ENCODE measurements at regions not wholly inside any gene's neighbourhood (a gene's known extent, or its start where the extent isn't known, plus 50 kb on each side); places are given as distances from the start of the nearest gene placed in this dataset.

DNA sequence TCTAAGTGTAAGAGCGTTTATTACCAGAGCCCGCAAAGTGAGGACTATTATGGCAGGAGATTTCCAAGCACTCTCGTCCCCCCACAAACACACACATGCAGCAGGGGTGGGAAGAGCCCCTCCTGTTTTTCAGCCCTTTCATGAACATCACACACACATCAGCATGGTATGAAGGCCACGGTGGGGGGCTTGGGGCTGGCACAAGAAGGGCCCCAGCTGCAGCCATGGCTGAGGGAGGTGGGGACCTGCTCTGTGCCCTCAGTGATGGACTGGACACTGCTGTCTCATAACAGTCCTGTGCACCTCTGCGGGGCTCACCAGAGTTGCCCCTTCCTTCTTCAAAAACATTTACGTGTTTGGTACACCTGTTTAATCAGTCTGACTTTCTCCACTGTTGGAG lies 650.7 kb downstream of the BRD1 start:
- no peak for DNase-seq (ENCODE audit: low read depth)

DNA sequence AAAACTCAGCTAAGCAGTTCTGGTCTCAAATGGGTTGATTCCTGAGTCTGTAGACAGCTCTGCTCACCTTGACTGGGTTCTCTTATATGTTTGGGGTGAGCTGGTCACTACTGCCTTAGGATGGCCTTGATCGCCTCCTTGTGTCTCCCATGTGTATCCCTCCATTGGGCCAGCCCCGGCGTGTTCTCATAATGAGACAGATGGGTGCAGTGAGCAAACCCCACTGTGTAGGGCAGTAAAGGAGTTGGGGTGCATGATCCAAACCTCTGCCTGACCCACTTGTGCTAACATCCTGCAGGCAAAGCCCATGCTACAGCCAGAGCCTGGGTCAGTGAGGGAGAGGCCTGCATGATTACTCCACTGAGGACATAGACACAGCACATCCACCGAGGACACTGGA lies 657.6 kb downstream of the BRD1 start:
- DNase-seq (ENCODE audit: low read depth): no peak

DNA sequence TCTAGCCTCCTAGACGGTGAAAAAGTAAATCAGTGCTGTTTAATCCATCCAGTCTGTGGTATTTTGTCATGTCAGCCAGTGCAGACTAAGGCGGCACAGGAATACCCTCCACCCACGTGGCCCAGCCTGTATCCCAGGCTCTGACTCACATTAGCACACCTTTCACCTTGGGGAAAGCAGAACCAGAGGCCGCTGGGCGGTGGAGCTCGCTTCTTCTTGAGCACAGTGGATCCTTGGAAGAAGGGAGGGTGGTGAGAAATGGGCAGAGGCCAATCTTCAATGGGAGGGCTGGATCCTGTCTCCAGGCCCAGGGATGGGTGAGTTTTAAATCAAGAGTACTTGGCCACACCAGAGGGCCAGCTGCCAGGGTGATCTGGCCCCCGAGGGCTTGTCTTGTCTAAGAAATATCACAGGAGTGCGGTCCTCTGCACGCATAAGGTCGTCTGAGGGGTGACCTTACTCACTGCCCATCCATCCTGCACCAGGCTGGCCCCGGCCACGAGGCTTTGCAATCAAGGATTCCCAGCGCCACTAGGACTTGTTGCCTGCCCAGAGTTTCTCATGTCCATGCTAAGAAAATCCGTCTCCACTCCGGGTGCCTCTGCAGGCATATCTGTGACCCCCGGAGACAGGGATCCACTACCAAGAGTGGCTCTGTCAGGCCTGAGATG lies 658.5 kb downstream of the BRD1 start:
- DNase-seq (ENCODE audit: low read depth): no peak

DNA sequence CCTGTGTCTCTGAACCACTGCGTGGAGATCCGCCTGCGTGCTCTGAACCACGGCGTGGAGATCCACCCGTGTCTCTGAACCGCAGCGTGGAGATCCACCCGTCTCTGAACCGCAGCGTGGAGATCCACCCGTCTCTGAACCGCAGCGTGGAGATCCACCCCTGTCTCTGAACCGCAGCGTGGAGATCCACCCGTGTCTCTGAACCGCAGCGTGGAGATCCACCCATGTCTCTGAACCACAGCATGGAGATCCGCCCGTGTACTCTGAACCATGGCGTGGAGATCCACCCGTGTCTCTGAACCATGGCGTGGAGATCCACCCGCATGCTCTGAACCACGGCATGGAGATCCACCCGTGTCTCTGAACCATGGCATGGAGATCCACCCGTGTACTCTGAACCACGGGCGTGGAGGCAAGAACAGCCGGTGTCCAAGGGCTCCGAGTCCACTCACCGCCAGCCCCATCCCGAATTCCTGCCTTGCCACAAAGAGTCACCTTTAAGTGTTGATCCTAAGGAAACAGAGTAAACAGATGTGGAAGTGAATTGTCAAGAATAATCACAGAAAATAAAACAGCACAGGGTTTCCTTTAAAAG lies 659.4 kb downstream of the BRD1 start:
- DNase-seq (ENCODE audit: low read depth): no peak

DNA sequence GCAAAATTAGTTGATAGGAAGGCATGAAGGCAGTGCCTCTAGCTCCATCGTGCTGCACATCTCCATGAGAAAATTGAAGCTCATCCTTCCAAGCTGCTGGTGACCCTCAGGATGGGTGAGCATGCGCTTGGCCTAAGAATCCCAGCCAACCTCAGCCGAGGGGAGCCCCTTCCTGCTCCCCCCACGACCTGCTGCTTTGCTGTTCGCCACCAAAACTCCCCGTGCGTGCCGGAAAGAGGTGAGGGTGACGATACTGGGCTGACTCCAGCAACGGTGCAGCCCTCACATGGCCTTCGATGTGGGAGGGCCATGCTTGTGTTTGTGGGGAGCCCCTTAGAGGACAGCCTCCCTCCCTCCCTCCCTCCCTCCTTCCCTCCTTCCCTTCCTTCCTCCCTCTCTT lies 660.9 kb downstream of the BRD1 start:
- DNase-seq (ENCODE audit: low read depth): no peak

DNA sequence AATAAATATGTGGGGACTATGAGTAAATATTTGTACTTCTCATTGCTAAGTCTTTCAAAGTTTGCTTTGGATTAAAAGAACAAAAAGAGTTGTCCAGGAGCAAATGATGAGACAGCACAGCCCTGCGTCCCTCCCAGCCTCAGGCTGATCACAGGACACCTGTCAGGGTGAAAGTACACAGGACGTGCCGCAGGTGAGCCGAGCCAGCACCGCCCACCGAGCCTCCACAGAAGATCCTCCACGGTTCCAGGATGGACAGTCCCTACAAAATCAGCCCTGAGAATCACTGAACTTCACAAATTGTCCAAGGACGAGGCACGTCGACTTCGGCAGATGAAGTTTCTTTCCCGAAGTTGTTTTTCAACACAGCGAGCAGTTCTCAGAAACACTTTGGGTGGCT lies 661.5 kb downstream of the BRD1 start:
- DNase-seq (ENCODE audit: low read depth): no peak

DNA sequence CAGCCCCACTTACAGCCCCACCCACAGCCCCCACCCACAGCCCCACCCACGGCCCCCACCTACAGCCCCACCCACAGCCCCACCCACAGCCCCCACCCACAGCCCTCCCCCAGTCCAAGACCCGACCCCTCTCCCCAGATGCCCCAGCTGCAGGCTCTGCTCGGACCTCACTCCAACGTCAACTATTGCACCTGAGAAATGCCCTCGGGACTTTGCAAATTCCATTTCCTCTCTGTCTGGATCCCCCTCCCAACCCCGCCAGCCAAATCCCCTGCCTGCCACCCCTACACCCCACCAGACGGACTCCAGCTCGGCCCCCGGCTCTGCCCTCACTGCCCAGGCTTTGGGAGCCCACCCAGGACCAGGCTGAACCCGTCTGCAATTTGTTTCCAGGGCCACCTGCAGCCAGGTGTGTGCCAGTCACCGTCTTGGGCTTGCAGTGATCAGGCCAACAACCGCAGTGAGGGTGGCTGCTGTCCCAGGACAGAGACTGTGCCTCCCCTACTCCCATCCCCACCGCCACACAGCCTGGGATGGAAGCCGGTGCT lies 662.8 kb downstream of the BRD1 start:
- no peak for DNase-seq (ENCODE audit: low read depth)

DNA sequence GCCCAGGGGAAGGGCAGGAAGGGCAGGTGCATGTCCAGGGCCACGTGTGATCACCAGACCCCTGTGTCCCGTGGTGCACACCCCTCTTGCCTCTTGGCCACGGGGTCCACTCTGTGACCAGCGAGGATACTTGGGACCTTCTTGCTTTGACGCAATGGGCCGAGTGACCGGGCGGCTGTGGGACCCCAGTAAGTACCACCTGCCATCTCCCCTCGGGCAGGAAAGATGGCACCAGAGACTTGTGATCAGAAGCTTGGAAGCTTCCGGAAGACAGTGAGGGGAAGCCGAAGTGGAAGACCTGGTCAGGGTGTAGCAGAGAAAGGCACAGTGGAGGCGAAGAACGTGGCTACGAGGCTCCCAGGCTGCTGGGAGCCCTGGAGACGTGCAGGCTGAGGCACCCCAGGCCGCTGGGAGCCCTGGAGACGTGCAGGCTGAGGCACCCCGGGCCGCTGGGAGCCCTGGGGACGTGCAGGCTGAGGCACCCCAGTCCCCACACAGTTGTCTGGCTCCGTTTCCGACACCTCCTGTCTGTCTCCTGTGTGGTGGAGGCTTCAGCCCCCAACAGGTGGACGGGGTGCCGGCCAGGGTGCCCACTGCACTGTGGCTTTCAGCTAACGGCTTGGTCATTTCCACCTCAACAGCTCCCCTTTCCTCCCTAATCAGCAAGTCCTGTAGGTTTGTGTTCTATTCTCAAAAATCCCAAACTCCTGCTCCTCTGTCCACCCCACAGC lies 663.5 kb downstream of the BRD1 start:
- no peak for DNase-seq (ENCODE audit: low read depth)

DNA sequence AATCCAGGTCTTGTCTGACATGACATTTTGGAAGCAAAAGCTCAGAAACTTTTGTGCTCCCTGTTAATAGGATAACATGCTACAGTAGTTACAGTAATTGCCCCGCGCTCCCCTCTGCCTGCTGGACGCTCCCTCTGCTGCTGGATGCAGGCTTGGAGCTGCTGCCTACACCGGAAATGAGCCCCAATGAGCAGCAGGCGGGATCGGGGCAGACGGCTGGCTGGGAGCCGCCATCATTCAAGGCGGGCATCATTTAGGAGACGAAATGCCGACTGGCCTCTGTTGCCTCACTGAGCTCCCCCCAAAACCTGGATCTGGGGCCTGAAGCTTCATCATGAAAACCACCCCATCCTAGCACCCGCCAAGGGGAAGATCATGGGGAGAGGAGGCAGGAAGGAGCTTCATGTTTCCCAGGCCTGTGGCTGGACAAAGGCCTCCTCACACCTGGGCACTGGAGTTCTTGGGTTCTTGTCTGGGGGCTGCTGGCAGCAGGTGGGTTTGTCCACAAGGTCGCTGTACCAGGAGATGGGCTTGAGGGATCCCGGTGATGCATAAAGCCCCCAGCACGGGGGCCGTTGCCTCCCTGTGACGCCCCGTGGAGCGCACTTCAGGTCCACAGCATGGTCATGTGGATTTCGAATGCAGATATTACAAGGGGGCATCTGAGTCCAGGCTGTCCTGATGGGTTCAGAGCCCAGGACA lies 664.3 kb downstream of the BRD1 start:
- DNase-seq (ENCODE audit: low read depth): no peak

DNA sequence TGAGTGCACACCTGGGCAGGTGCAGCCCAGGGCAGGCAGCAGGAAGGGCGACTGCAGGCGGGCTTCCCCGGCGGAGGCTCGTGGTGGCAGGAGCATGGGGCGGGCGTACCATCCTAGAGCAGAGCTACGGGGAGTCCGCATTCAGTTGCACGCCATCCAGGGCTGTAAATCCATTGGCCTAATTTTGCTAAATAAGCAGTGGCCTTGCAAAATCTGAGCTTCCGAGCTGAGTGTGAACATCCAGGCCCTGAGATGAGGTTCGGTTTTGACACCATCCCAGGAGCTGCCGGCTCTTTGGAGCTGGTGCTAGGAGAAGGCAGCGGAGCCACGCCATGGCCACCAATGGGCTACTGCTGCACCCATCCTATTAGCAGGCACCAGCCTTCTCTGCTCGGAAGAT lies 664.8 kb downstream of the BRD1 start:
- DNase-seq (ENCODE audit: low read depth): no peak

DNA sequence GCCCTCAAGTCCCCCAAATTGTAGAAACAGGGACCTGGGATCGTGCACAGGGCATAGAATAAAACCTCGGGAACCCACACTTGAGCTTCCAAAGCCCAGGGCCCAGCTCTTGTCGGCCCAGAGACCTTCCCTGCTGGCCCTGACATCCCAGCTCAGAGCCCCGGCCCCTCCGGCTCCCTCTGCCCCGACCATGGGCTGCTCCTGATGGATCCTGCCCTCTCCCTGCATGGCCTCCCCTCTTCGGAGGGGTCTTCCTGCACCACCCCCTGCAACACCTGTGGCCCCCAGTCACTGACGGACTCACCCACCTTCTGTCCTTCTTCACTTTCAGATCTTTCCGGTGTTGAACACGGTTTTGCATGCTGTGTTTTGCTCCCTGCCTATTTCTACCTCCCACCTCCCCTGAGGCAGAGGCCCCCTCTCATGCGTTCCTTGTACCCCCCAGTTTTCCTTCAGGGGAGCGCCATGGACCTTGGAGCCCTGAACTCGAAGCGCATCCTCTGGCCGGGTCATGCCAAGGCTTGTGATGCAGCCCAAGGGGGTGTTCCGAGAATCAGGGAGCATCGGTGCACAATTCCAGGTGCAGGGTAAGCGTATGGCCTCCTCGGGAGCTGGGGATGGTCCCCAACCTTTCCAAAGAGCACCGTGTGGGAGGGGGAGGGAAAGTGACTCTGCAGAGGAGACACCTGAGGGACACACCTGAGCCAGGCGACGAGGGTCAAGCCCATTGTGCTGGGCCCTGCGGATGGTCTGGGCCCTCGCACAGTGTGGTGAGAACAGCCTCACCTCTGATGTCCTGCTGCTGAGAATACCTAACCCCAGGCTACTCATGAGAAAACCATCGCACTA lies 666.4 kb downstream of the BRD1 start:
- DNase-seq (ENCODE audit: low read depth): no peak

DNA sequence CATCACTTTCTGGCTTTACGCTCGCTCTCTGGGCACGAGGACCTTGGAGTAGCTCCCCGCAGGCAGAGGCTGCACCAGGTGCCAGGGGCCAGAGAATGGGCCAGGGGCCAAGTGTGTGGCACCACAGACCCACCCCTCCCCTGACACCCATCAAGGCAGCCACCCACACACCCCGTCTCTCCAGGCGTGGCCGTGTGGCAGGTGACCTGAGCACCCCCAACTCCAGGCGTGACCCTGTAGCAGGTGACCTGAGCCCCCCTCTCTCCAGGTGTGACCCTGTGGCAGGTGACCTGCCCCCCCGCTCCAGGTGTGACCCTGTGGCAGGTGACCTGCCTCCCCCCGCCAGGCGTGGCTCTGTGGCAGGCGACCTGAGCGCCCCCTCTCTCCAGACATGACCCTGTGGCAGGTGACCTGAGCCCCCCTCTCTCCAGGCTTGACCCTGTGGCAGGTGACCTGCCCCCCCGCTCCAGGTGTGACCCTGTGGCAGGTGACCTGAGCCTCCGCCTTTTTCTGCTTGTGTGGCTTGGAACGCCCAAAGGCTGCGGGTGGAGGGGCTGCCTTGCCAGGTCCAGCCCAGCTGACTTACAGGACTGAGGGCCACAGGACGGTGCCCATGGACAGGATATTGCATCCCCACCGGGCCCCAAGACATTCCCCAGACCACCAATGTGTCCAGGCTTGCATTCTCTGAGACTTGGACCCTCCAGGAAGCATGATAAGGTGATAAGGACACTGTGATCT lies 667.2 kb downstream of the BRD1 start:
- no peak for DNase-seq (ENCODE audit: low read depth)

DNA sequence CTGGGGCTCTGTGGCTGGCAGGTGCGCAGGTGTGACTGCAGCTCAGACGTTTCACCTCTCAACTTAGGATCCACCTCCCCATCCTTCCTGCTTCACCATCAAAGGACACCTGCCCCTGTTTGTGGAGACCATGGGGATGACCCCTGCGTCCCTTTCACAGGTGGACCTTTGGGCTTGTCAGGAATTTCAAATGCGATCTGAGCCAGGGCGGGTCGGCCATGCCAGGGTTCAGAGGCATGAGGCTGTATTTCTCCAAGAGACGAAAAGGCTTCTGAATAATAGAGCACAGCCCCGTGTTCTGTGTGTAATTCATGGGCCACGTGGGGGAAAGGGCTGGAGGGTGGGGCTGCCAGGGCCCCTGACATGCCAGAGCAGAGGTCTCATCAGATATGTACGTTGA lies 668.0 kb downstream of the BRD1 start:
- DNase-seq (ENCODE audit: low read depth): no peak

DNA sequence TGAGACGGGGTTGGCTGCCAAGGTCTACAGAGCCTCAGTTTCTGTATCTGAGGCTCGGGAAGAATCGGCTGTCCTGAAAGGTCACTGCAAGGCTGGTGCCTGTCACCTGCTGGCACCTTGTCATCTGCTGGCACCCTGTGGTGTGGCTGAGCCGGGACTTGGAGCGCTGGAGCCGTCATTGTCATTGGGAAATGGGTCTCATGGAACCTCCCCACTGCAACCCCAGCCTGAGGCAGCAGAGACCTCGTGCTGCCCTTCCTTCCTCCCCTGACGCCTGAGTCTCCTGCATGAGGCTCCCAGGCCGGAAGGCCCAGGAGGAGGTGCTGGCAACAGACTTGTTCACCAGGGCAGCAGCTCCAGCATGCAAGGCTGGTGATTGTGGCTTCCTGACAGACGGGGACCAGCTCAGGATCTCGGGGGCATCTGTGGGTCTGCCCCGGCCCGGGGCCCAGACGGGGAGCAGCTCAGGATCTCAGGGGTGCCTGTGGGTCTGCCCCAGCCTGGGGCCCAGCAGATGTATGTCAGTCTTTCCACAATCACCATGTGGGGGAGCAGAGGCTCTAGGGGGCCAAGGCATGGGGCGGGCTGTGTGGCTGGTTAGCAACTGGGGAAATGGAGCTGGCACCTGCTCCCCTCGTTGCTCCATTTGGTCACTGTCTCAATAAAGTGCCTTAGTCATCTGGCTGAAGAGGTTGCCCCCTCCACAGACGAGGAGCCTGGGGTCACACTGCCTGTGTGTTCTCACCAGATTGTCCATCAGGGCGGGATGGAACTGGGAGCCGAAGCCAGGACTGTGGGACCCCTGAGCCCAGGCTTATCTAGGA lies 668.7 kb downstream of the BRD1 start:
- no peak for DNase-seq (ENCODE audit: low read depth)

DNA sequence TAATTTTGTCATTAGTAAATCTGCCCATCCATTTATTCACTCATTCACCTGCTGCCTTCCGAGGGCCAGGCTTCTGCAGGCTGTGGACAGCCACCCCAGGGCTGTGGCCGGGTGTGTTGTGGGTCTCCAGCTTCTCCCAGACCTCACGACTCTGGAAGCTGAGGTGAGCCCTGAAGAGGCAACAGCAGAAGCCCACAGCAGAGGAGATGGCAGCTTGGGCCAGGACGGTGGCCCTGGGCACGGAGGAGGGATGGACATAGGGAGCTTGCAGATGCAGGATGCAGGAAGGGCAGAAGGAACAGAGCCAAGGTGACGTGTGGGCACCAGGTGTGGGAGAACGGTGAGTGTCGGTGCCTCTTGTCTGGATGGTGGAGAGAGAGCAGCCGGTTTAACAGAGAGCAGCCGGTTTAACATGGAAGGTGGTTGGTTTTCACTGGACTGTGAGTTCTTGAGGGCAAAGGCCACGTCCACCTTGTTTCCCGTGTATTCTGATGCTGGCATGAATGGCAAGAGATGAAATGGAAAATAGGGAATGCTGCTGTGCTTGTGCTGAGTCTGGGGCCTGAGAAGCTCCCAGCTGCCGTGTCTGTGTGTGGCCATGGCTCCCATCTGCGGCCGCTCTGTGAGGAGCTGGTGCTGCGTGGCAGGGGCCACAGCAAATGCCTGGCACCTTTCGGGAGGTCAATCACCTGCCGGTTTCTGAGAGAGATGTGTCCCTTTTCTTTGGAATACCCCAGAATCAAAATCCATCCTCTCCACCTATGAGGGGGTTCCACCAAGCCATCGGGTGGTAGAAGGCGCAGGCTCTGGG lies 669.9 kb downstream of the BRD1 start:
- no peak for DNase-seq (ENCODE audit: low read depth)

DNA sequence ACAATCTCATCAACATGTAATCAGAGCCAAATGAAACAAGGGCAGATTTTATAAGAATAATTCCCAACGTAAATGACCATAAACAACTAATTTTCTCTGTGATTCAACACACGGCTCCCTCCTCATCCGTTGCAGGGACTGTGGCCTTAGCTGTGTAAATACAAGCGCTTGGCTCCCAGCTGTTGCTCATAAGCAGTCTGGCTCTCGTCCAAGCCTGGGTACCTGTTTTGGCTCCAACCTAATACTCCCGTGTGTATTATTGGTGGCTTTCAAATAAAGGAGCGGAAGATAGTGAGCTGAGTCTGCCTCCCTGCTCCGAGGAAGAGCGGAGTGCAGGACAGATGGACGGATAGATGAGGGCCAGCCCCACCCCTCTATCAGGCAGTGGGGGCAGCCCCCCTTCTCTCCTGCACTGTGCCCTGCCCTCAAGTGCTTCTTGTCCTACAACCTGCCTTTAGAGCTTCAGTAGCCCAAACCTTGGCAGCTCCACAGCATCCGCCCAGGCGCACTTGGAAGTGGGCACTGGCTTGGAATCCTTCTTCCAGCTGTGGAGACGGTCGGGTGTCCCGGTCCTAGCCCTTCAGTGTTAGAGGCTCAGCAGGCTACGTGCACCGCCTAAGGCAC lies 670.9 kb downstream of the BRD1 start:
- no peak for DNase-seq (ENCODE audit: low read depth)

DNA sequence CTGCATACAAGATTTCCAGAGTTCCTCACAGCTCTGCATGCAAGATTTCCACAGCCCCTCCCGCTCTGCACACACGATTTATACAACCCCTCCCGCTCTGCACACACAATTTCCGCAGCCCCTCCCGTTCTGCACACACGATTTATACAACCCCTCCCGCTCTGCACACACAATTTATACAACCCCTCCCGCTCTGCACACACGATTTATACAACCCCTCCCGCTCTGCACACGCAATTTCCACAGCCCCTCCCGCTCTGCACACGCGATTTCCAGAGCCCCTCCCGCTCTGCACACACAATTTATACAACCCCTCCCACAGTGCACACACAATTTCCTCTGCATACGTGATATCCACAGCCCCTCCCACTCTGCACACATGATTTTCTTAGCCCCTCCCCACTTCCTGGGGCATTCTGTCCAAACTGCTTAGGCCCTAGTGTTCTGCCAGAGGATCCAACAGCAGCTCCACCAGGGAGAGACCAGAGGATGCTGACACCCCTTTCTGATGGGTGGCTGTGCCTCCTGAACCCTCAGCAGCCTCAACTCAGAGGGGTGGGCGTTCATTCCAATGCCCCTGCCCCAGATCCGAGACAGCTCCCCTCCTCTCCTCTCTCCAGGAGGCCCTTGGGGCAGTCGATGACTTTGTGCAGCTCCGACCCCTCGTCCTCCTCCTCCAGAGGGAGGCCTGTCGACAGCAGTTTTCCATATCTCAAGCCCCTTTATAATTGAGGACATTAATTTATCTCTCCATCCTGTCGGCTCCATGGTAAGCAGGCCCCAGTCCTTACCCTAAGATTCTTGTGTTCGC lies 671.7 kb downstream of the BRD1 start:
- no peak for DNase-seq (ENCODE audit: low read depth)

Measured in HS-5 (cell line).